Muscle of back (tissue), 3 donors: ENCODE measurements at regions not wholly inside any gene's neighbourhood (a gene's known extent, or its start where the extent isn't known, plus 50 kb on each side); places are given as distances from the start of the nearest gene placed in this dataset.
A peak's percentile ranks its signal among the peaks of the same experiment; 100 is the strongest.
"Not testable (repeated sequence)": the region's sequence is repeated elsewhere in the genome, so short reads cannot be mapped to it uniquely, and the experiment has no call there.

ENCODE experiments used
- DNase-seq, 3 donors: peaks; one replicate each; pipeline versions ENCODE4 v3.0.0 to v3.0.0-alpha.2; 2013

DNA sequence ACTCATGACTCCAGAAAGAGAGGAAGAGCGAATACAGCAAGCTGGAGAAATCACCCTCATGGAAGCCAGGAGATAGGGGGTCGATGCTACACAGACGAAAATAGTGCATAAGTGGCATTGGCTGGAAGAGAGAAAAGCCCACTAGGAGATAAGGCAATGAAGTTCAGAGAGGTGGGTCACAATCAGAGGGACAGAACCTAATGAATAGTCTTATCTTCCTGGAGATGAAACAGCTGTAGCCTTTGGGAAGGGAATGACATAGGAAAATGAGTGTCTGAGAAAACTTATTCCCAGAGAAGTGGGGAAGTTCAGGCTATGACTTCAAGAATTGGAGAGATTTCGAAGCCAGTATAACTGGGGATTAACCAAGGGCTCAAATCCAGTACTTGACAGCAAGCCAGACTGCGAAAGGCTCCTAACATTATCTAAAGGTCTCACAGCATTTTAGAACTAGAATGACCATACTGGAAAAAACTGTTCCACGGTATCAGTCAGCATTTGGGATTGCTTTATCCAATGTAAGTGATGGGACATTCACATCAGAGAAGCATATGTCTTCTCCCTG is 211.1 kb downstream of the ZNF365 start:
- DNase-seq, result peak in 2 of 3 donors; percentile 58 to 60

DNA sequence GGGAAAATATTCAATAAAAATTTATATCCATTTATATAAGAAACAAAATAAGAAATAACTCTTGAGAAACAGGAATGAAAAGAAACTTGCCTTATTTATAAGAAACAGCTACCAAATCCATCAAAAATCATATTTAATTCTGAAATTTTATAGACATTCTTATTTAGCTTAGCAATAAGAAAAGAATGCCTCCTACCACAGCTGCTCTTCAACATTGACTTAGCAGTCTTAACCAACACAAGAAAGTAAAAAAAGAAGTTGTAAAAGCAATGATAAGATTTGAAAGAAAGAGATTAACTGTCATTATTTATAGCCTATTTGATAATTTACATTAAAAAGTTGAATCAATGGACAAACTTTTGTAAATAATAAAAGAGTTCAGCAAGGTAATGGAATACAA is 212.8 kb downstream of the ZNF365 start:
- no peak for DNase-seq

GRCh38 chr10:62588116-62588515 is 213.9 kb downstream of the ZNF365 start:
- DNase-seq, result no peak

DNA sequence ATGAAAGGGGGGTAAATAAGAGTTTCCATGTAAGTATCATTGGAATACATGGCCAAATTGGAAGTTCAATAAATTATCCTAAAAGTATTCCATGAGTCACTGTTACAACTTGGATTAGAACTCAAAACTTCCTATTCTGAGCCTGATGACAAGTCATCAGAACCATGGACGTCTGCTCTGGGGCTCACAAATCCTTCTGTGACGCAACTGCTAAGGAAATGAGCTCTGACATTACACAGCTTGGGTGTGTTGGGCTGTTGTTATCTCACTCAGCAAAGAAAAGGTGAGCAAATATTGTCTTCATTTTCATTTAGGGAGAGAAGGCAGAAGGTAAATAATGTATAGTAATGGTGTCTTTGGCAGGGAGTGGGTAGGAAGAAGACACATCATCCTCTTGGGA is 214.8 kb upstream of the ADO start:
- DNase-seq, result no peak

DNA sequence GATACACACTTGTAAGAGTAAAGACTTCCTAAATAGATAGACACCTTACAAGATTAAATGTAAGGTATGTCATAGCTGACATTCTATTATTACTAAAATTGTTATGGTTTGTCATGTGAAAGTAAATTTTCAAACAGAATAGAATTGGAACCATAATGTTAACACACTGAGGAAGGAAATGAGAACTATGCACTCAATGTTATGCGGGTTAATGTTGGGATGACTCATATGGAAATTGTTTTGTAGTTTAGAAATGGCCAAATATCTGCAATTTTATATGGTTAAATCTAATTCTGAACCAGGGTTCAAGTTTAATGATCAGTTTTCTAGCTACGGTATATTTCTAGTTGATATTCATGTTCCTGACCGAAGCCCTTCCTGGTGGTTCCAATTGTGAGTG is 214.2 kb upstream of the ADO start:
- no peak for DNase-seq

GRCh38 chr10:62594093-62594520 is 210.4 kb upstream of the ADO start:
- DNase-seq, result peak in 2 of 3 donors; percentile 61 to 76

GRCh38 chr10:62597226-62597625 is 207.3 kb upstream of the ADO start:
- no peak for DNase-seq

DNA sequence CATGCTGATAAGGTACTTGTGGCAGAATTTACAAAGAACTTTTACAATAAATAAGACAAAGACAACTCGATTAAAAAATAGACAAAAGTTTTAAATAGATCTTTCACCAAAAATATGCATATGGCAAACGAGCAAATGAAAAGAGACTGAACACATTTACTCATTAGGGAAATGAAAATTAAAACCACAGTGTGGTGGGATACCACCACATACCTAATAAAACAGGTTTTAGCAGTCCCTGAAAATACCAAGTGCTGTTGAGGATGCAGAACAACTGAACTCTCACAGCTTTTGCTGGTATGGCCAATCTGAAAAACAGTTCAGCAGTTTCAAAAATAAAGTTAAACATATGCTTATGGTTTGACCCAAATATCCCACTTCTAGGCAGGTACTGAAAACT is 205.4 kb upstream of the ADO start:
- no peak for DNase-seq

DNA sequence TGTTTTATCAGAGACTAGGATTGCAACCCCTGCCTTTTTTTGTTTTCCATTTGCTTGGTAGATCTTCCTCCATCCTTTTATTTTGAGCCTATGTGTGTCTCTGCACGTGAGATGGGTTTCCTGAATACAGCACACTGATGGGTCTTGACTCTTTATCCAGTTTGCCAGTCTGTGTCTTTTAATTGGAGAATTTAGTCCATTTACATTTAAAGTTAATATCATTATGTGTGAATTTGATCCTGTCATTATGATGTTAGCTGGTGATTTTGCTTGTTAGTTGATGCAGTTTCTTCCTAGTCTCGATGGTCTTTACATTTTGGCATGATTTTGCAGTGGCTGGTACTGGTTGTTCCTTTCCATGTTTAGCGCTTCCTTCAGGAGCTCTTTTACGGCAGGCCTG is 198.0 kb upstream of the ADO start:
- not testable (repeated sequence) for DNase-seq

GRCh38 chr10:62608189-62608875 is 196.2 kb upstream of the ADO start:
- not testable (repeated sequence) for DNase-seq

DNA sequence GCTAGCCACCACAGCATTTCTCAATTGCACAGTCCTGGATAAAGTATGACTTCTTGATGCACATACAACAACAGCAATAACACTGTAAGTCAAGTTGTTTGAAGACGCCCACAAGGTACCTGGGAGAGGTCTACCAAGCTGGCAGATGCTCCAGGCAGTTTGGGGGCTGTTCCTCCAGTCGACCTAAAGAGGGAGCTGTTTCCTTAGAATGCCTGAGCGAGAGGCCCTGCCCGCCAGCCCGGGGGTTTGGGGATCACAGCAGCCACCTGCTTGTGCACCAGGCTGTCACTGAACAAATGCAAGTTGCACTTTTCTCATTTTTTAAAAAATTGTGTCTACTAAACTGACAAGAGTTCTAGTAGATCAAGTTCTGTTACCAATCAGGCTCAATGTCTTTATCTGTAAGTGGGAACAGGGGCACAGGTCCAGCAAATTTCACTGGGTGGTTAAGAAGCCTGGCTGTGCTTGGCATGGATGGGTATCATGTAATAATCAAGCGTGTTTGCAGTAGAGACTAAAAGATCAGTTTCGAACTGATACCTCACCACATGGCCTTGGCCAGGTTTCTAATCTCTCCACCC is 193.8 kb upstream of the ADO start:
- DNase-seq, result peak in 2 of 3 donors; percentile 26 to 52

DNA sequence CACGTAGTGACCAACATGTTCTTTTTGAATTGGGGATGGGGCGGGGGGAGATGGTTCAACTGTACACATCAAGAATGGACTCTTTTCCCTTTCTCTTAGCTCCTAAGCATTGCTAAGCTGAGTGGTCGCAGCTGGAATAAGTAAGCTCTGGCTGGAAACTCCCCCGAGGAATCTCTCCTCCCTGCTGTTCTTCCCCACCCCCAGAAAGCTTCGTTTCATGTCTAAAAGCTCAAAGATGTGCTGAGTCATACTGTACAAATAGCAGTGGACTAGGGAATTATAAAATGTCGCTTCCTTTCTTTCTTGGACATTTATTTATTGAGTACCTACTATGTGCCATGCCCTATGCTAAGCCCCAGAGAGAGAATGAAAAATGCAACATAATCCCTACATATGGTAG is 191.1 kb upstream of the ADO start:
- peak in 1 of 3 donors; percentile 39 for DNase-seq

DNA sequence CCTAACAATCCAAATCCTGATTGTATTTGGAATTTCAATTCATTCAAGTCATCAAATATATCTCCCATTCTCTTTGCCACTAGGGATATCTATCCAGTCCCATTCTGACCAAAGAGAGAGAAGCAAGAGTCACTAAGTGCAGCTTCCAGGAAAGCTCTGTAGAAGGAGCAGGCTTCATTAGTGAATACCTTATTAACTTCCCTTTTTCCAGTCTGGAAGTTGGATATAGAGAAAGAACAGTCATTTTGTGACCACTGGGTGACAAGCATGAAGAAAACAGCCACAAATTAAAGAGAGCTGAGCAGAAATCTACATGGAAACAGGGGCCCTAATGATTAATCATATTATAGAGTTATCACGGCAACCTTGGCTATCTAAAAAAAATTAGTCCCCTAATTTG is 190.7 kb upstream of the ADO start:
- DNase-seq, result no peak

DNA sequence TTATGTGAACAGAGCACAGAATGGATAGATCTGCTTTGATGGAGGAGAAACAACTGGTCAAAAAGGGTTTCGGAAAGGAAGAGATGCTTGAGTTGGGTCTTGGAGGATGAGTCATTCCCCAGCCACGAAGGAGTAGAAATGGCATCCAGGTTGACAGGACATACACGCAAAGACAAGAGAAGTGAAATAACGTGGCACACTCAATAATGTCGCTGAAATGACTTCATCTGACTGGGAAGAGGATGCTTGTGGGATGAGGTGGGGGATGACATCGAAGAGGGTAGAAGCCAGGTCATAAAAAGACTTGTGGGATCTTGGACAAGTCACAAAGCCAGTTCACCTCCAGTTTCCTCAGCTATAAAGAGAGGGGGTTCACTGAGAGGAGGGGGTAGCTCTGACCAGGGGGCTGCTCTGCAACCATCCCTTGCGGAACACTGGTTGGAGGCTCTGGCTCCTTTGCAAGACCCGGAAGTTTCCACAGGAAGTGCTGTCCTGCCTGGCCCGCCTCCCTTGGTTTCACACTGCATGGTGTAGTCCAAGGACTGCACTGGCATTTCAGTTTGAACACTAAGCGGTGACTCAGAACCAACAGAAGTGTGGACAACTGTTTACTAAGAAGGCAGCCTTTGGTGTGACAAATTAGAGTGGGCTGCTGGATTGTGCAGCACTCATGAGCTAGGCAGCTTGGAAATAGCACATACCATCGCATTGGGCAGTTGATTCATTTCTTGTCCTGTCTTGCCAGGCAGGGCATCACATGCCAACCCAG is 189.9 kb upstream of the ADO start:
- DNase-seq, result no peak

GRCh38 chr10:62616885-62617590 is 187.5 kb upstream of the ADO start:
- DNase-seq, result no peak

GRCh38 chr10:62617652-62618051 is 186.9 kb upstream of the ADO start:
- no peak for DNase-seq

DNA sequence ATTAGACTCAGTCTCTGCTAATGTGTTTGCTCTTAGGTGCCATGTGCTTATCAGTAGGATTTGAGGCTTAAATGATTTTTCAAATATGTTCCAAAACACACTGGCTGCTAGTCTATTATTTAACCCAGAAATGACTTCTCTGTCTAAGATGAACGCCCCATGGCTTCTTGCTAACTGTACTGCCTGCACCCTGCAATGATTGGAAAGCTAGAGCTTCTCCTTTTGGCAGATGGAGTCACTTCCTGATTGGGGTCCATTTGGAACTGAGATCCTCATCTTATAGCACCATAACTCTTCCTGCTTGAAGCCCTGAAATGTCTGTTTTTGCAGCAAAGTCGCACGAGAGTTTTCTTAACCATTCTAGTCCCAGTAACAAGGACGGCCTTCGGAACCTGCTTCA is 186.5 kb upstream of the ADO start:
- no peak for DNase-seq

GRCh38 chr10:62618576-62619412 is 185.7 kb upstream of the ADO start:
- no peak for DNase-seq

- no peak for DNase-seq
These were observed 185.1 kb upstream of the ADO start for GRCh38 chr10:62619413-62619738.

DNA sequence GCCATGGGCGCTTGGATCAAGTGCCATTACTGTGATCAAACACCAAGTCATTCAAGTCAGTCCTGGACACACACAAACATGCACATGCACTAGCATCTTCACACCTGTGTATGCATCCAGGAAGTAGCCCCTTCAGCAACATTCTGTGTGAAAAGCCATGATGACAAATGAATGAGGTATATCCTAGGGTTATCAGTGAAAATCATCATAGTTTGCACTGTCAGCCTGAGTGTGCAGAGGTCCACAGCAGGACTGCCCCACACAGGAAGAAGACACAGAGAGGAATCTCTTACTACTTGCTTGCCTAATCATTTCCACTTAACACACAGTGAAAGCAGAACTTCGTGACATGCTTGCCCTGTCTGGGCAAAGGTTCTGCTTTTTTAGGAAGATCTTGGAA is 184.0 kb upstream of the ADO start:
- no peak for DNase-seq

DNA sequence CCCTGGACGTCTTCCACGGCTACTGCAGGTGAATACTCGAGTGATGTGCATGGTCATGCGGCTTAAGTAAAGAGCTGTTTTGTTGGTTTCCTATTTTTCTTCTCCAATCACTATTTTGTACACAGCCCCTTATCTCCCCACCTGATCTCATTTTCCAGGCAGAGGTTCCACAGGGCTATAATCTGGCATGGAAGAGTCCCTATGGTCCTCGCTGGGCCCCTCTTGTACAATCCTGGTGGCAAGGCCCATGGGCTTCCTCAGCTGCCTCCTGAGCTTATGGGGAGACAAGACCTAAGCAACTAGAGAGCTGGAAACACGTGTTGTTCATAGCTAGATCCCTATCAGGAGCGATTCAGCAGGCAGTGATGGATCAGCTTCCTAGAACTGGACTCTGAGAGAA is 181.3 kb upstream of the ADO start:
- no peak for DNase-seq
